B cell (primary cell): ENCODE measurements at regions not wholly inside any gene's neighbourhood (a gene's known extent, or its start where the extent isn't known, plus 50 kb on each side); places are given as distances from the start of the nearest gene placed in this dataset.

ENCODE experiments used
- ATAC-seq: fragments of 200-7000 bp; cut with Tn5 transposase; one replicate; pipeline ENCODE4 v1.10.0; 2021; ENCODE audit warnings: low read depth, mild to moderate bottlenecking, moderate number of reproducible peaks, moderate library complexity
- CTCF ChIA-PET: fragments of 350-600 bp; sonication (Branson Sonifier 250); formaldehyde crosslinking; loops from one replicate; lab custom pipeline; 2021; ENCODE audit warnings: antibody characterized with exemption, inconsistent platforms; lab: Charles Lee
- POLR2A ChIA-PET: fragments of 350-600 bp; sonication (Branson Sonifier 250); formaldehyde crosslinking; loops from one replicate; lab custom pipeline; 2021; ENCODE audit warnings: antibody characterized with exemption; lab: Charles Lee
- DNase-seq: peaks from one replicate; pipeline ENCODE4 v3.0.0; 2013
- H2AFZ ChIP-seq: 2 replicates; pipeline ENCODE4 v1.6.1; 2012; ENCODE audit warnings: mild to moderate bottlenecking, low read depth, low read length; ENCODE audit not compliant: insufficient read depth, poor library complexity, severe bottlenecking
- H3K27ac ChIP-seq, 2 donors: 1 replicate in 1 of 2; 2 replicates in 1 of 2; pipeline ENCODE4 v1.5.1; 2012 to 2013; ENCODE audit warnings: low read length in 2 of 2, mild to moderate bottlenecking in 2 of 2, moderate library complexity in 1 of 2
- H3K27me3 ChIP-seq, 4 experiments: fragments of 200-600 bp in 1 of 4; sonication (generic) in 1 of 4; replicated peaks in 1 of 4; 1 replicate in 2 of 4; 2 replicates in 2 of 4; pipeline versions ENCODE4 v1.6.1 to v1.7.0; 2013 to 2016; ENCODE audit warnings: low read length in 3 of 4, mild to moderate bottlenecking in 2 of 4, mixed read lengths in 1 of 4, moderate library complexity in 1 of 4; ENCODE audit not compliant: insufficient read depth in 4 of 4, control insufficient read depth in 3 of 4; ENCODE audit errors: control extremely low read depth in 1 of 4
- H3K36me3 ChIP-seq, 2 experiments: replicated peaks in 1 of 2; 1 replicate in 1 of 2; 2 replicates in 1 of 2; pipeline versions ENCODE4 v1.6.1 to v1.7.1; 2013; ENCODE audit warnings: low read length in 1 of 2; ENCODE audit not compliant: insufficient read depth in 2 of 2, control insufficient read depth in 1 of 2; ENCODE audit errors: control extremely low read depth in 1 of 2, extremely low read depth in 1 of 2
- H3K4me1 ChIP-seq, 2 donors: fragments of 200-600 bp in 1 of 2; sonication (generic) in 1 of 2; 1 replicate in 1 of 2; 2 replicates in 1 of 2; pipeline versions ENCODE4 v1.5.1 to v1.6.1; 2013 to 2017; ENCODE audit warnings: low read length in 2 of 2; ENCODE audit not compliant: control insufficient read depth in 2 of 2, insufficient read depth in 2 of 2
- H3K4me2 ChIP-seq: replicated peaks from 2 replicates; pipeline ENCODE3; 2012; ENCODE audit warnings: mild to moderate bottlenecking, low read depth, low read length; ENCODE audit not compliant: poor library complexity, severe bottlenecking
- H3K4me3 ChIP-seq, 5 experiments: fragments of 200-600 bp in 1 of 5; sonication (generic) in 1 of 5; 1 replicate in 3 of 5; 2 replicates in 2 of 5; pipeline versions ENCODE4 v1.5.1 to v1.7.0; 2011 to 2016; ENCODE audit warnings: low read length in 4 of 5, mild to moderate bottlenecking in 4 of 5, low read depth in 2 of 5, control low read depth in 1 of 5, moderate library complexity in 1 of 5; ENCODE audit not compliant: insufficient read depth in 1 of 5; ENCODE audit errors: control extremely low read depth in 1 of 5, extremely low read depth in 1 of 5
- H3K79me2 ChIP-seq: fragments of 200-600 bp; sonication (generic); one replicate; pipeline ENCODE4 v1.6.0; 2016; ENCODE audit warnings: low read length; ENCODE audit not compliant: control insufficient read depth, insufficient read depth
- H3K9ac ChIP-seq: fragments of 200-600 bp; sonication (generic); 2 replicates; pipeline ENCODE4 v1.6.1; 2017; ENCODE audit warnings: mild to moderate bottlenecking, low read length, moderate library complexity
- H3K9me3 ChIP-seq, 3 donors: one replicate each; pipeline versions ENCODE4 v1.6.1 to v1.7.1; 2013; ENCODE audit warnings: low read length in 2 of 3; ENCODE audit not compliant: control insufficient read depth in 2 of 3, insufficient read depth in 1 of 3; ENCODE audit errors: control extremely low read depth in 1 of 3
- H4K20me1 ChIP-seq: 2 replicates; pipeline ENCODE4 v1.6.0; 2012; ENCODE audit warnings: mild to moderate bottlenecking, low read length; ENCODE audit not compliant: insufficient read depth, control insufficient read depth, poor library complexity, severe bottlenecking
- H3K27ac Mint-ChIP-seq: one replicate; pipeline ENCODE4 v1.8.0; 2021; ENCODE audit warnings: mixed read lengths
- H3K27me3 Mint-ChIP-seq: one replicate; pipeline ENCODE4 v1.8.0; 2021; ENCODE audit warnings: mixed read lengths
- H3K4me1 Mint-ChIP-seq: one replicate; pipeline ENCODE4 v1.8.0; 2021; ENCODE audit warnings: mixed read lengths
- H3K4me3 Mint-ChIP-seq: one replicate; pipeline ENCODE4 v1.8.0; 2021; ENCODE audit warnings: mixed read lengths
- H3K9me3 Mint-ChIP-seq: one replicate; pipeline ENCODE4 v1.8.0; 2022; ENCODE audit warnings: mixed read lengths; ENCODE audit not compliant: insufficient read depth
- CTCF ChIP-seq: fragments of 200-600 bp; IDR thresholded peaks from one replicate; pipeline ENCODE4 v1.8.0; 2022; ENCODE audit warnings: antibody characterized with exemption, mild to moderate bottlenecking
- EZH2 ChIP-seq: IDR thresholded peaks from 2 replicates; pipeline ENCODE4 v1.6.1; 2012; ENCODE audit warnings: borderline replicate concordance, low read depth, mild to moderate bottlenecking, moderate library complexity, low read length; ENCODE audit not compliant: insufficient read depth, poor library complexity, severe bottlenecking
- whole genome bisulfite sequencing: methylation state at CpG from one replicate; pipeline ENCODE4 v1.1.5; 2013; ENCODE audit warnings: missing lambda C conversion rate; ENCODE audit not compliant: insufficient coverage; 5-methylcytosine and 5-hydroxymethylcytosine counted together
- intact Hi-C: fragments of 100-400 bp; cut with micrococcal nuclease; formaldehyde crosslinking; loops from one replicate; pipeline ENCODE4 v1.10.0; 2022

- DNase-seq (no peak), ATAC-seq (no peak)
- Histone ChIP-seq H3K4me3 (no peak overlapping the region), H3K27me3 (no peaks in the 10 kb centered on the region), H3K79me2 (no peaks in the 10 kb centered on the region), H4K20me1 (no peaks in the 10 kb centered on the region), H3K9me3 (no peaks in the 10 kb centered on the region), H3K4me1 (no peaks in the 10 kb centered on the region), H3K36me3 (no peaks in the 10 kb centered on the region), H2AFZ (no peak overlapping the region), H3K4me2 (no peak overlapping the region), H3K27ac (no peak overlapping the region), H3K9ac (no peak overlapping the region)
- Mint-ChIP-seq H3K4me3 (no peak overlapping the region), H3K27ac (no peak overlapping the region), H3K27me3 (peaks cover 14% of the 10 kb centered on the region), H3K9me3 (no peaks in the 10 kb centered on the region), H3K4me1 (no peaks in the 10 kb centered on the region)
- 74% methylated on average over 3 of the region's 4 CpGs for WGBS
- POLR2A ChIA-PET: no interaction called here
- no peak for TF ChIP-seq EZH2
- TF ChIP-seq CTCF: no peak
- intact Hi-C loops: no loop called here
- CTCF ChIA-PET: no interaction called here
Measured at GRCh38 chr4:13833171-13833804, 205.8 kb upstream of the BOD1L1 start.

- Mint-ChIP-seq H3K9me3 (no peaks in the 10 kb centered on the region), H3K27ac (no peak overlapping the region), H3K4me3 (no peak overlapping the region), H3K27me3 (peaks cover 7% of the 10 kb centered on the region), H3K4me1 (no peaks in the 10 kb centered on the region)
- TF ChIP-seq CTCF: no peak
- no peak for TF ChIP-seq EZH2
- intact Hi-C loops: no loop called here
- Histone ChIP-seq H3K4me3 (no peak overlapping the region), H3K4me1 (no peaks in the 10 kb centered on the region), H3K36me3 (no peaks in the 10 kb centered on the region), H3K9me3 (no peaks in the 10 kb centered on the region), H2AFZ (no peak overlapping the region), H3K9ac (no peak overlapping the region), H3K27ac (no peak overlapping the region), H3K79me2 (no peaks in the 10 kb centered on the region), H3K4me2 (no peak overlapping the region), H4K20me1 (no peaks in the 10 kb centered on the region), H3K27me3 (no peaks in the 10 kb centered on the region)
- ATAC-seq: no peak
- 44% methylated on average over 3 of the region's 6 CpGs for WGBS
- no peak for DNase-seq
- CTCF ChIA-PET: no interaction called here
- POLR2A ChIA-PET: no interaction called here
Measured at GRCh38 chr4:13836946-13837912, 209.7 kb upstream of the BOD1L1 start.
